ENCODE measurements at regions not wholly inside any gene's neighbourhood (a gene's known extent, or its start where the extent isn't known, plus 50 kb on each side); places are given as distances from the start of the nearest gene placed in this dataset.

DNA sequence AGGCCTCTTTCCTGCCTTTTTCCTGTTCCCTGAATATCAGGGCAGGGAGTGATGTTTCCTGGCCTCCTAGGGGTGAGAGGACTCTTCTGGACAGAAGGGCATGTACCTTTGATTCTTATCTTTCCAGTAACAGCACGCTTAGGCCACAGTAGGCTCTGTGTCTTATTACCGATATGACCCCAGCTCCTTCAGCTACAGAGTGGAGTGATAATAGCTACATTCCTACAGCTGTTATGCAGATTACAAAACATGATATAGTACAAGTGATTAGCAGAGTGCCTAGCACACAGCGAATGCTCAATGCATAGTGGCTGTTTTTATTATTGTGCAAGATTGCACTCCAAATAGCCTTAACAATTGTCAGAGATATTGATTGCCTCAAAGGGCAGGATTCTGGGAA is 574.2 kb downstream of the CCSER2 start:
- DNase-seq (ENCODE audit: low read depth), result no peak
- no peak overlapping the region for H3K4me3 ChIP-seq (replicated peaks; ENCODE audit: low read depth, low read length)
- no peak for TF ChIP-seq CTCF (IDR thresholded peaks at IDR 0.05; ENCODE audit: low read length, missing control alignments)

DNA sequence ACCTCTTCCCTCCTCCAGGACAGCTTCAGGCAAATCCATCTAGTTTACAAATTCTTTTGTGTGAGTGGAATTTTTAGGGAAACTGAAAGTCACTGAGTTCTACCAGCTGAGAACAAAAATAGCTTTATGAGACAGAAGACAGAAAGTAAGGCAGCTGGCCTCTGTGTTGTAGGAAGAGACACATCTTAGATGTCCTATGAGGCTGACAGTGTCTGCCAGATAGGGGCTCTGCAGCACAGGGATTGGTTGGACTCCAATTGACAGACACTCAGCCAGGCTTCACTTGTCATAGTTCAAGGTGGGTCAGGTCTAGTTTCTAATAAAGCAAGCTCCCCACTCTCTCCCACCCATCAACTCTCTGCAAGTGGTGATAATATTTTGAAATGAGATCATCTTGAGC is 574.9 kb downstream of the CCSER2 start:
- no peak for TF ChIP-seq CTCF (IDR thresholded peaks at IDR 0.05; ENCODE audit: low read length, missing control alignments)
- DNase-seq (ENCODE audit: low read depth), result no peak
- no peak overlapping the region for H3K4me3 ChIP-seq (replicated peaks; ENCODE audit: low read depth, low read length)

- no peak for DNase-seq (ENCODE audit: low read depth)
- no peak for TF ChIP-seq CTCF (IDR thresholded peaks at IDR 0.05; ENCODE audit: low read length, missing control alignments)
- no peak overlapping the region for H3K4me3 ChIP-seq (replicated peaks; ENCODE audit: low read depth, low read length)
Measured at GRCh38 chr10:84907461-84908009, 579.1 kb downstream of the CCSER2 start.

- DNase-seq (ENCODE audit: low read depth), result no peak
- H3K4me3 ChIP-seq (replicated peaks; ENCODE audit: low read depth, low read length), result no peak overlapping the region
- no peak for TF ChIP-seq CTCF (IDR thresholded peaks at IDR 0.05; ENCODE audit: low read length, missing control alignments)
Measured at GRCh38 chr10:84908491-84908890, 580.1 kb downstream of the CCSER2 start.

DNA sequence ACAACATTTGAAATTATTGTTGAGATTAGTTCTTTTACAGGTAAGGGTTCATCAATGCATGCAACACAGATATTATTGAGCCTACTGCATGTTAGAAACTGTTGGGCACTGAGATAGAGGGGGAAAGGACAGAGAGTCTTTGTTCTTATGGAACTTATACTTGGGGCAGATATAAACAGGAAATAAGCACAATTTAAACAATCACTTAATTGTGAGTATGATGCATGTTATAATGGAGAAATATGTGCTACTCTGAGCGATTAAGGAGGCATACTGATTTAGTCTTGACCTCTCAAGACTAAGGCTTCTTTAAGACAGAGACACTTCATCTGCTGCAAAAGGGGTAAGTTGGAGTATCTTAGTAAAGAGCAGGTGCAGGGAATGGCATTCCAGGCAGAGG is 593.3 kb downstream of the CCSER2 start:
- DNase-seq (ENCODE audit: low read depth), result no peak
- no peak overlapping the region for H3K4me3 ChIP-seq (replicated peaks; ENCODE audit: low read depth, low read length)
- no peak for TF ChIP-seq CTCF (IDR thresholded peaks at IDR 0.05; ENCODE audit: low read length, missing control alignments)

- no peak for TF ChIP-seq CTCF (IDR thresholded peaks at IDR 0.05; ENCODE audit: low read length, missing control alignments)
- DNase-seq (ENCODE audit: low read depth), result no peak
- H3K4me3 ChIP-seq (replicated peaks; ENCODE audit: low read depth, low read length), result no peak overlapping the region
Measured at GRCh38 chr10:84924131-84924530, 595.7 kb downstream of the CCSER2 start.

DNA sequence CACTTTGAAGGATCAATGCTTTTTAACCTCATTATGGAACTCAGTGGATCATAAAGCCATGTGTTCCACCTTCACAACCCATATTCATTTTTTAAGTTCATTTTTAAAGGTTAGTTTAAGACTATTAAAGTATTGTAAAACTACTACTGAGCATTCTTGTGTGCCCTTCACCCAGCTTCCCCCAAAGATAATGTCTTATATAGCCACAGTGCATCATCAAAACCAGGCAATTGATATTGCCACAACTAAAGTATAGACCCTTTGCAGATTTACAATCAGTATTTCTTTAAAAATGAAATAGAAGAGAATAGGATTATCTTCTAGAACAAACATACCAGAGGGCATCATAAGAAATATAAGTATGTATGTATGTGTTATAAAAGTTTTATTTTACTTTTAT is 597.1 kb downstream of the CCSER2 start:
- TF ChIP-seq CTCF (IDR thresholded peaks at IDR 0.05; ENCODE audit: low read length, missing control alignments), result no peak
- H3K4me3 ChIP-seq (replicated peaks; ENCODE audit: low read depth, low read length), result no peak overlapping the region
- DNase-seq (ENCODE audit: low read depth), result no peak

Data from fibroblast of pulmonary artery (primary cell).